Fibroblast of pulmonary artery (primary cell): ENCODE measurements at regions not wholly inside any gene's neighbourhood (a gene's known extent, or its start where the extent isn't known, plus 50 kb on each side); places are given as distances from the start of the nearest gene placed in this dataset.

Experiments used
- DNase-seq: peaks from one replicate; pipeline ENCODE4 v3.0.0-alpha.2; 2010; ENCODE audit warnings: low read depth
- H3K4me3 ChIP-seq: replicated peaks from 2 replicates; pipeline ENCODE4 v1.5.1; 2011; ENCODE audit warnings: low read depth, mild to moderate bottlenecking, control low read depth, low read length, moderate library complexity
- CTCF ChIP-seq: IDR thresholded peaks from 2 replicates; pipeline ENCODE4 v1.5.1; 2011; ENCODE audit warnings: mild to moderate bottlenecking, control low read depth, low read length, inconsistent platforms; ENCODE audit errors: missing control alignments

GRCh38 chr2:171629113-171629512 lies 58.2 kb upstream of the DYNC1I2 start:
- no peak for DNase-seq
- TF ChIP-seq CTCF = no peak

GRCh38 chr2:171630089-171630770 lies 57.0 kb upstream of the DYNC1I2 start:
- no peak overlapping the region for H3K4me3 ChIP-seq
- TF ChIP-seq CTCF = no peak
- DNase-seq = no peak

More at GRCh38 chr2:171629113-171629512, 58.2 kb upstream of the DYNC1I2 start:
- no peak overlapping the region for H3K4me3 ChIP-seq

GRCh38 chr2:171630812-171631626 lies 56.2 kb upstream of the DYNC1I2 start:
- no peak for TF ChIP-seq CTCF
- DNase-seq = peak; percentile 14
- no peak overlapping the region for H3K4me3 ChIP-seq
